Motor neuron (in vitro differentiated cells): ENCODE measurements at regions not wholly inside any gene's neighbourhood (a gene's known extent, or its start where the extent isn't known, plus 50 kb on each side); places are given as distances from the start of the nearest gene placed in this dataset.

Source experiments
- ATAC-seq, 8 experiments: fragments of 200-7000 bp; cut with Tn5 transposase; replicated peaks in 6 of 8; 2 replicates each; pipeline ENCODE4 v1.8.0; 2021; ENCODE audit warnings: mild to moderate bottlenecking in 8 of 8, moderate library complexity in 8 of 8
- H3K27ac ChIP-seq, 2 donors: fragments of 250-450 bp; sonication (Bioruptor Pico); 2 replicates each; pipeline ENCODE4 v1.9.0; 2021; ENCODE audit warnings: antibody characterized with exemption in 2 of 2, mild to moderate bottlenecking in 2 of 2, moderate library complexity in 1 of 2
- H3K4me1 ChIP-seq, 2 donors: fragments of 250-450 bp; sonication (Bioruptor Pico); replicated peaks in 1 of 2; 2 replicates each; pipeline ENCODE4 v1.6.1; 2021; ENCODE audit warnings: antibody characterized with exemption in 2 of 2, mild to moderate bottlenecking in 2 of 2, moderate library complexity in 1 of 2
- H3K4me3 ChIP-seq, 5 donors: fragments of 250-450 bp; sonication (Bioruptor Pico); 2 replicates each; pipeline ENCODE4 v1.9.0; 2021; ENCODE audit warnings: antibody characterized with exemption in 5 of 5, mild to moderate bottlenecking in 5 of 5, moderate library complexity in 4 of 5
- WGBS, 10 experiments: fragments of 450-650 bp; shearing (Covaris generic); methylation state at CpG; one replicate each; pipeline ENCODE4 v1.0.0; 2022; 5-methylcytosine and 5-hydroxymethylcytosine counted together
- in situ Hi-C, 9 experiments: fragments of 400-800 bp; cut with MboI; loops; one replicate each; pipeline ENCODE4 v1.15.0; 2021; ENCODE audit warnings: low sequenced_read_pairs in 9 of 9, low pct_unique_long_range_greater_than_20kb in 2 of 9; ENCODE audit not compliant: unreplicated experiment in 9 of 9

- Histone ChIP-seq H3K27ac (no peak overlapping the region), H3K4me3 (no peak overlapping the region), H3K4me1 (peaks cover 31 to 40% of the 10 kb centered on the region in 2 donors)
- 80 to 83% methylated on average over 1 of the region's 11 CpGs; no CpG with 5 or more reads in 8 of the 10 experiments for WGBS, 10 experiments
- ATAC-seq = no peak
- in situ Hi-C loops = no loop called here
Measured at GRCh38 chrX:69311936-69312670, 146.8 kb upstream of the PJA1 start.

DNA sequence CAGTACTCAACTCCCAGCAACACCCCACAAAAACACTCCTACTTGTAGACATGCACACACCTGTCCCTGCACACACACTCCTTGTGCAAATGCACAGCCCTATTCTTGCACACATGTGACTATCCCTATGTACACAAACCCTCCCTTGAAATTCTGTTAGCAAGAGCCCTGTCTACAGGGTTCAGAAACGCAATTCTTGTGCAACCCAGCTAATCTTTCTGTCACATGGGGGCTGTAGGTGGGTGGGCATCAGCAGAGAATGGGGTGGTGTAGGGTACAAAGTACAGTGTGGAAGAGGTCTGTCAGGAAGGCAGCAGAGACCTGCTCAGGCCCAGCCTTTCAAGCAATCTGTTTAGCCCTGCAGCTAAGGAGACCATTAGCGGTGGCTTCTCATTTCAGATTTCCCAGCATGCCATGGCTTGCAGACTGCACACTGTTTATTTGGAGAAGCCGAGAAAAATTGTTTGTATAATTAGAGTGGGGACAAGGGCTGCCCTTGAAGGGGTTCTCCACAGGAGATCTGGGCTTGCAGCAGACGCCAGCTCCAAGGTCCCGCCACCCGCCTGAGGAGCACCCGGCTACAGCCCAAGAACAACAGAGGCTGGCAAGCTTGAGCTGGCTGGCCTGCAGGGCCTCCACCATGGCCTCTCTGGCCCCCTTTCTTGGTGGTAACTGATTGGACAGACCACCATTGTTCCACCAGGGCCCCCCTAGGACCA lies 144.0 kb upstream of the PJA1 start:
- in situ Hi-C loops = no loop called here

GRCh38 chrX:69307756-69308155 lies 142.5 kb upstream of the PJA1 start:
- Histone ChIP-seq H3K4me1 (peaks cover 9 to 36% of the 10 kb centered on the region in 2 donors), H3K4me3 (no peak overlapping the region), H3K27ac (no peak overlapping the region)
- in situ Hi-C loops = no loop called here
- ATAC-seq = peak in 5 of 8 experiments; percentile 28 to 73 (median 68)
- WGBS, 10 experiments = 10% methylated on average over 2 of the region's 10 CpGs; no CpG with 5 or more reads in 9 of the 10 experiments

More for the DNA sequence above, 144.0 kb upstream of the PJA1 start:
- Histone ChIP-seq H3K4me1 (peaks cover 20 to 43% of the 10 kb centered on the region in 2 donors), H3K27ac (no peak overlapping the region), H3K4me3 (no peak overlapping the region)
- WGBS, 10 experiments = no CpG with 5 or more reads among the region's 7 CpGs
- ATAC-seq = no peak

DNA sequence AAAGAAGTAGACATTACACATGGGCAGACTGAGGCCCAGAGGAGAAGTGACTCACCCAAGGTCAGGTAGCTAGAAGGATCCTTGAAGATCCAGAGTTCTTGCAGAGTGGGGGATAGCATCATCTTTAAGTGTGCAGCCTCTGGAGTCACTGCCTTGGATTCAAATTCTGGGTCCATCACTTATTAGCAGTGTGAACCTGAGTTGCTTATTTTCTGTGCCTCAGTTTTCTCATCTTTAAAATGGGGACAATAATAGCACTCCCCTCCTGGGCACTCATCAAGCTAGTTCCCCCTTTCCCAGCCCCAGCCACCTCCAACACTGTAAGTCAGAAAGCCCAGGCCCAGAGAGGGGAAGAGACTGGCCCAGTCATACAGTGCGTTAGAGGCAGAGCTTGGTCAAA lies 141.8 kb upstream of the PJA1 start:
- H3K4me3 ChIP-seq = no peak overlapping the region
- peaks cover 9 to 36% of the 10 kb centered on the region in 2 donors for H3K4me1 ChIP-seq
- in situ Hi-C loops = no loop called here
- no peak overlapping the region for H3K27ac ChIP-seq
- WGBS, 10 experiments = 0% methylated on average over 1 of the region's 1 CpG; no CpG with 5 or more reads in 9 of the 10 experiments
- ATAC-seq = no peak

- peak overlapping the region in 1 of 2 donors; percentile 75 for H3K27ac ChIP-seq
- peak in 1 of 8 experiments; percentile 61 for ATAC-seq
- 0 to 40% methylated on average over 1 to 2 of the region's 7 CpGs; no CpG with 5 or more reads in 8 of the 10 experiments for WGBS, 10 experiments
- H3K4me3 ChIP-seq = no peak overlapping the region
- in situ Hi-C loops = no loop called here
- peaks cover 9 to 36% of the 10 kb centered on the region in 2 donors for H3K4me1 ChIP-seq
Measured at GRCh38 chrX:69306063-69306404, 140.8 kb upstream of the PJA1 start.

DNA sequence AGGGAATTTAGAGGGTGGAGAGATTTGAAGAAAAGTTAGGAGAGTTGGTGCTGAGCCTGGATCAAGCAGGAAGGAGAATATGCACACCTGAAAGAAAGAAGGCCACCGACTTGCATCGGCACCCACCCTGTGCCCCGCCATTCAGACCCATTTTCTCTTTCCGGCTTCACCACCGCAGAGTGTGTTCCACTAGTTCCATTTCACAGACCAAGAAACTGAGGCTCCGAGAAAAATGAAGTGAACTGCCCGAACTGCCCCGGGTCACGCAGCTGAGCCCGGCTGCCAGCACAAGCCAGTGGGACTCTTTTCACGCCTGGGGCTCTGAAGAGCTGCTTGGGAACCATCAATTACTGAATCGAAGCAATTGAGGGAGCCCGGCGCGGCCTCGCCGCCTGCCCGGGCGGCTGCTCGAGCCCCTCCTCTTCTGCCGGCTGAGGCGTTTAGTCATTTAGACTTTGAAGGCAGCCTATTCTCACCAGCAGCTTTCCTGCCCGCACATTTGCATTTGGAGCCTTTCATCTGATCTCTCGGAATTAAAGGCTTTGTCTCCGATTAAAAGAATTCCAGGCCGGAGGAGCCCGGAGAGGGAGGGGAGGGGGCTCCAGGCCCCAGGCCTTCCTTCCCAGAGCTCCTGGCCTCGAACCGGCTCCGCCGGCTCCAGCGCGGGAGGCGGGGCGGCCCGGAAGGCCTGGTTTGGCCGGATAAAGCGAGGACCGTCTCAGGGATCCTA lies 140.2 kb upstream of the PJA1 start:
- peak in 7 of 8 experiments; percentile 76 to 87 (median 80) for ATAC-seq
- Histone ChIP-seq H3K4me1 (peaks cover 9 to 36% of the 10 kb centered on the region in 2 donors), H3K27ac (peak overlapping the region in 1 of 2 donors; percentile 75), H3K4me3 (no peak overlapping the region)
- WGBS, 10 experiments = 7 to 80% (median 23%) methylated on average over 1 to 24 of the region's 39 CpGs; no CpG with 5 or more reads in 5 of the 10 experiments
- in situ Hi-C loops = no loop called here

DNA sequence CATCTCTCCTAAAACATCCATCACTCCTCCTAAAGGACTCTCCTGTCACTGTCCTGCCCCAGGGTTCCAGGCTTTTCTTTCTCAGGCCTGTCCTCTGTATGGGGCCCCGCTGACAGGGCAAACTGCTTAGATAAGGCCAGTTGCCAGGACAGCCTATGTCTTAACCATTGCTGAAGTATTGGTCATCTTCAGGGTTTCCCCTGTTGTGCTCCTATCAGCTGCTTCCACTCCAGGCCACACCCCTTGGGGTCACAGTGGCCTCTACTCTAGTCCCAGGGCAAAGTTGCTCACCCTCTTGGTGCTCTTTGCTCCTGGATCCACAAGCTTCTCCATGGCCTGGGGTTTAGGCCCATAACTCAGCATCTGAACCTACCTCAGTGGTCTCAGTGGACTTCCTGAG lies 138.0 kb upstream of the PJA1 start:
- Histone ChIP-seq H3K4me1 (peaks cover 13 to 38% of the 10 kb centered on the region in 2 donors), H3K4me3 (no peak overlapping the region), H3K27ac (no peak overlapping the region)
- ATAC-seq = no peak
- in situ Hi-C loops = no loop called here
- WGBS, 10 experiments = no CpG with 5 or more reads among the region's 1 CpG

- Histone ChIP-seq H3K4me1 (peaks cover 4 to 17% of the 10 kb centered on the region in 2 donors), H3K27ac (no peak overlapping the region), H3K4me3 (no peak overlapping the region)
- in situ Hi-C loops = loop anchor here in 2 of 9 experiments (25.0 kb wide), 1 partner anchor 463 kb away; the partner anchor contains the start of gene EFNB1 (in 2 of the 2)
- 0 to 52% methylated on average over 1 to 3 of the region's 4 CpGs; no CpG with 5 or more reads in 8 of the 10 experiments for WGBS, 10 experiments
- ATAC-seq = peak in 2 of 8 experiments; percentile 18 to 75
Measured at GRCh38 chrX:69299951-69300714, 134.9 kb upstream of the PJA1 start.

GRCh38 chrX:69299285-69299684 lies 134.0 kb upstream of the PJA1 start:
- no peak overlapping the region for H3K27ac ChIP-seq
- in situ Hi-C loops = loop anchor here in 2 of 9 experiments (25.0 kb wide), 1 partner anchor 462 kb away; the partner anchor contains the start of gene EFNB1 (in 2 of the 2)
- ATAC-seq = peak in 5 of 8 experiments; percentile 64 to 74 (median 68)
- 64 to 100% (median 71%) methylated on average over 1 to 3 of the region's 6 CpGs; no CpG with 5 or more reads in 7 of the 10 experiments for WGBS, 10 experiments
- H3K4me3 ChIP-seq = no peak overlapping the region
- peaks cover 4 to 16% of the 10 kb centered on the region in 2 donors for H3K4me1 ChIP-seq

GRCh38 chrX:69298466-69299140 lies 133.3 kb upstream of the PJA1 start:
- no peak overlapping the region for H3K27ac ChIP-seq
- H3K4me3 ChIP-seq = no peak overlapping the region
- in situ Hi-C loops = loop anchor here in 2 of 9 experiments (25.0 kb wide), 1 partner anchor 461 kb away; the partner anchor contains the start of gene EFNB1 (in 2 of the 2)
- no peak for ATAC-seq
- peaks cover 4 to 16% of the 10 kb centered on the region in 2 donors for H3K4me1 ChIP-seq
- WGBS, 10 experiments = 94% methylated on average over 2 of the region's 5 CpGs; no CpG with 5 or more reads in 9 of the 10 experiments

DNA sequence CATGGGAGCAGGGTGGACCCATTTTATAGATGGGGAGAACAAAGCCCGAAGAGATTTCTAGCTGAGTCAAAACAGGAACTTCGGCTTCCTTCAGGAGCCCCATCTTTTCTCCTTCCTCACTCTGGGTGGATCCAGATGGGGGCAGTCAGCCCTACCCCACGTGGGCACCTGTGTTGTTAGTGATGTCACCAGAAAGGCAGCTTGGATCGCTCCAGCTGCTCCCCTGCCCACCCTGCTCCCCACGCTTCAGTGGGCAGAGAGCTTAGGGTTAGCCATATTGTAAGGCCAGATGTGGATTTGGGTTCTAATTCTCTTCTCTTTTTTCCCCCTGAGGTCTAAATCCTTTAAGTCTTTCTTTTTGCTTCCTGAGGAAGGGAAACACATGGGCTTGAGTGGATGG lies 132.3 kb upstream of the PJA1 start:
- no peak overlapping the region for H3K4me3 ChIP-seq
- WGBS, 10 experiments = 56% methylated on average over 3 of the region's 5 CpGs; no CpG with 5 or more reads in 9 of the 10 experiments
- ATAC-seq = no peak
- in situ Hi-C loops = loop anchor here in 2 of 9 experiments (25.0 kb wide), 1 partner anchor 460 kb away; the partner anchor contains the start of gene EFNB1 (in 2 of the 2)
- H3K4me1 ChIP-seq = peaks cover 4 to 13% of the 10 kb centered on the region in 2 donors
- no peak overlapping the region for H3K27ac ChIP-seq
